ENCODE measurements at regions not wholly inside any gene's neighbourhood (a gene's known extent, or its start where the extent isn't known, plus 50 kb on each side); places are given as distances from the start of the nearest gene placed in this dataset.
"Not testable (repeated sequence)": the region's sequence is repeated elsewhere in the genome, so short reads cannot be mapped to it uniquely, and the experiment has no call there.

GRCh38 chr7:125814100-125814499, 884.5 kb upstream of the POT1 start:
- DNase-seq (ENCODE audit: low read depth): no peak
- H3K4me3 ChIP-seq (ENCODE audit: control insufficient read depth, low read depth, low read length): no peak overlapping the region
- TF ChIP-seq CTCF (IDR thresholded peaks at IDR 0.05; ENCODE audit: control insufficient read depth, insufficient read depth, low read depth, low read length, missing control alignments): no peak

GRCh38 chr7:125806491-125806890, 876.9 kb upstream of the POT1 start:
- DNase-seq (ENCODE audit: low read depth); H3K4me3 ChIP-seq (ENCODE audit: control insufficient read depth, low read depth, low read length): not testable (repeated sequence)

GRCh38 chr7:125804273-125804672, 874.6 kb upstream of the POT1 start:
- DNase-seq (ENCODE audit: low read depth): no peak
- H3K4me3 ChIP-seq (ENCODE audit: control insufficient read depth, low read depth, low read length): no peak overlapping the region
- no peak for TF ChIP-seq CTCF (IDR thresholded peaks at IDR 0.05; ENCODE audit: control insufficient read depth, insufficient read depth, low read depth, low read length, missing control alignments)

GRCh38 chr7:125780153-125780552, 850.5 kb upstream of the POT1 start:
- H3K4me3 ChIP-seq (ENCODE audit: control insufficient read depth, low read depth, low read length): no peak overlapping the region
- DNase-seq (ENCODE audit: low read depth): no peak
- no peak for TF ChIP-seq CTCF (IDR thresholded peaks at IDR 0.05; ENCODE audit: control insufficient read depth, insufficient read depth, low read depth, low read length, missing control alignments)

GRCh38 chr7:125775317-125775716, 845.7 kb upstream of the POT1 start:
- no peak for TF ChIP-seq CTCF (IDR thresholded peaks at IDR 0.05; ENCODE audit: control insufficient read depth, insufficient read depth, low read depth, low read length, missing control alignments)
- no peak overlapping the region for H3K4me3 ChIP-seq (ENCODE audit: control insufficient read depth, low read depth, low read length)
- no peak for DNase-seq (ENCODE audit: low read depth)

GRCh38 chr7:125773113-125773785, 843.6 kb upstream of the POT1 start:
- no peak for TF ChIP-seq CTCF (IDR thresholded peaks at IDR 0.05; ENCODE audit: control insufficient read depth, insufficient read depth, low read depth, low read length, missing control alignments)
- DNase-seq (ENCODE audit: low read depth): no peak
- no peak overlapping the region for H3K4me3 ChIP-seq (ENCODE audit: control insufficient read depth, low read depth, low read length)

- DNase-seq (ENCODE audit: low read depth): no peak
- TF ChIP-seq CTCF (IDR thresholded peaks at IDR 0.05; ENCODE audit: control insufficient read depth, insufficient read depth, low read depth, low read length, missing control alignments): no peak
- no peak overlapping the region for H3K4me3 ChIP-seq (ENCODE audit: control insufficient read depth, low read depth, low read length)
These were observed 818.3 kb upstream of the POT1 start for GRCh38 chr7:125747966-125748365.

Data from AG09309 (cell line).